ENCODE measurements at regions not wholly inside any gene's neighbourhood (a gene's known extent, or its start where the extent isn't known, plus 50 kb on each side); places are given as distances from the start of the nearest gene placed in this dataset.

- Histone ChIP-seq H2AFZ (ENCODE audit: low read length) (no peak overlapping the region), H3K36me3 (ENCODE audit: insufficient read depth, low read length) (no peaks in the 10 kb centered on the region), H3F3A (ENCODE audit: low read depth) (no peaks in the 10 kb centered on the region), H4K20me1 (ENCODE audit: insufficient read depth, low read length, poor library complexity, severe bottlenecking) (no peaks in the 10 kb centered on the region), H3K9me2 (replicated peaks; ENCODE audit: low read depth, low read length) (no peaks in the 10 kb centered on the region), H3K4me2 (ENCODE audit: low read depth, low read length, poor library complexity, severe bottlenecking) (no peak overlapping the region), H3K9me3 (ENCODE audit: insufficient read depth, low read depth, low read length) (no peaks in the 10 kb centered on the region), H3K27me3 (ENCODE audit: insufficient read depth, low read length, poor library complexity, severe bottlenecking) (no peaks in the 10 kb centered on the region), H3K9ac (ENCODE audit: low read depth, low read length, poor library complexity, severe bottlenecking) (no peak overlapping the region), H3K4me1 (ENCODE audit: insufficient read depth, low read length, poor library complexity, severe bottlenecking) (no peaks in the 10 kb centered on the region), H3K79me2 (ENCODE audit: insufficient read depth, low read length) (no peaks in the 10 kb centered on the region), H3K4me3 (ENCODE audit: low read length, poor library complexity, severe bottlenecking) (no peak overlapping the region)
- no peak for TF ChIP-seq EZH2phosphoT487 (IDR thresholded peaks at IDR 0.05; ENCODE audit: borderline replicate concordance)
- TF ChIP-seq CTCF (conservative IDR thresholded peaks at IDR 0.05; ENCODE audit: low read length) = no peak
Observed at GRCh38 chr2:16114070-16114469, 173.7 kb downstream of the MYCN start.

GRCh38 chr2:16113568-16113967 lies 173.2 kb downstream of the MYCN start:
- Histone ChIP-seq H3K4me1 (ENCODE audit: insufficient read depth, low read length, poor library complexity, severe bottlenecking) (no peaks in the 10 kb centered on the region), H3K36me3 (ENCODE audit: insufficient read depth, low read length) (no peaks in the 10 kb centered on the region), H3F3A (ENCODE audit: low read depth) (no peaks in the 10 kb centered on the region), H3K27me3 (ENCODE audit: insufficient read depth, low read length, poor library complexity, severe bottlenecking) (no peaks in the 10 kb centered on the region), H3K9me3 (ENCODE audit: insufficient read depth, low read depth, low read length) (no peaks in the 10 kb centered on the region), H3K4me2 (ENCODE audit: low read depth, low read length, poor library complexity, severe bottlenecking) (no peak overlapping the region), H2AFZ (ENCODE audit: low read length) (no peak overlapping the region), H4K20me1 (ENCODE audit: insufficient read depth, low read length, poor library complexity, severe bottlenecking) (no peaks in the 10 kb centered on the region), H3K9me2 (replicated peaks; ENCODE audit: low read depth, low read length) (no peaks in the 10 kb centered on the region), H3K4me3 (ENCODE audit: low read length, poor library complexity, severe bottlenecking) (no peak overlapping the region), H3K9ac (ENCODE audit: low read depth, low read length, poor library complexity, severe bottlenecking) (no peak overlapping the region), H3K79me2 (ENCODE audit: insufficient read depth, low read length) (no peaks in the 10 kb centered on the region)
- TF ChIP-seq CTCF (conservative IDR thresholded peaks at IDR 0.05; ENCODE audit: low read length) = no peak
- TF ChIP-seq EZH2phosphoT487 (IDR thresholded peaks at IDR 0.05; ENCODE audit: borderline replicate concordance) = no peak

- H3K4me1 ChIP-seq (ENCODE audit: insufficient read depth, low read length, poor library complexity, severe bottlenecking) = no peaks in the 10 kb centered on the region
- H3K79me2 ChIP-seq (ENCODE audit: insufficient read depth, low read length) = no peaks in the 10 kb centered on the region
- H3K9me2 ChIP-seq (replicated peaks; ENCODE audit: low read depth, low read length) = no peaks in the 10 kb centered on the region
- H3K4me3 ChIP-seq (ENCODE audit: low read length, poor library complexity, severe bottlenecking) = no peak overlapping the region
- H3K9ac ChIP-seq (ENCODE audit: low read depth, low read length, poor library complexity, severe bottlenecking) = no peak overlapping the region
- no peaks in the 10 kb centered on the region for H3F3A ChIP-seq (ENCODE audit: low read depth)
- H4K20me1 ChIP-seq (ENCODE audit: insufficient read depth, low read length, poor library complexity, severe bottlenecking) = no peaks in the 10 kb centered on the region
- no peaks in the 10 kb centered on the region for H3K9me3 ChIP-seq (ENCODE audit: insufficient read depth, low read depth, low read length)
- no peaks in the 10 kb centered on the region for H3K27me3 ChIP-seq (ENCODE audit: insufficient read depth, low read length, poor library complexity, severe bottlenecking)
- no peak overlapping the region for H3K4me2 ChIP-seq (ENCODE audit: low read depth, low read length, poor library complexity, severe bottlenecking)
- TF ChIP-seq CTCF (conservative IDR thresholded peaks at IDR 0.05; ENCODE audit: low read length) (no peak), EZH2phosphoT487 (IDR thresholded peaks at IDR 0.05; ENCODE audit: borderline replicate concordance) (no peak)
- no peak overlapping the region for H2AFZ ChIP-seq (ENCODE audit: low read length)
- no peaks in the 10 kb centered on the region for H3K36me3 ChIP-seq (ENCODE audit: insufficient read depth, low read length)
Observed at GRCh38 chr2:16112972-16113560, 172.7 kb downstream of the MYCN start.
